Breast epithelium (tissue), 4 donors: ENCODE measurements at regions not wholly inside any gene's neighbourhood (a gene's known extent, or its start where the extent isn't known, plus 50 kb on each side); places are given as distances from the start of the nearest gene placed in this dataset.

Source experiments
- DNase-seq, 2 donors: peaks; one replicate each; pipeline ENCODE4 v3.0.0-alpha.2; 2019; ENCODE audit warnings: low spot score in 2 of 2
- H3K27ac ChIP-seq, 2 donors: fragments of 200-600 bp; sonication (generic) in 1 of 2; one replicate each; pipeline ENCODE4 v1.5.1; 2016 to 2019; ENCODE audit warnings: mild to moderate bottlenecking in 1 of 2
- H3K27me3 ChIP-seq, 2 donors: fragments of 200-600 bp; sonication (generic) in 1 of 2; one replicate each; pipeline versions ENCODE4 v1.5.1 to v1.6.0; 2017 to 2019; ENCODE audit warnings: control low read depth in 1 of 2, mild to moderate bottlenecking in 1 of 2
- H3K36me3 ChIP-seq: fragments of 200-600 bp; one replicate; pipeline ENCODE4 v1.5.1; 2019
- H3K4me1 ChIP-seq, 2 donors: fragments of 200-600 bp; sonication (generic); one replicate each; pipeline ENCODE4 v1.5.1; 2016 to 2019; ENCODE audit warnings: control low read depth in 1 of 2
- H3K4me3 ChIP-seq, 3 donors: fragments of 200-600 bp; sonication (generic); 1 replicate in 2 of 3; 2 replicates in 1 of 3; pipeline ENCODE4 v1.5.1; 2016 to 2019; ENCODE audit warnings: mild to moderate bottlenecking in 3 of 3, moderate library complexity in 2 of 3
- H3K9me3 ChIP-seq, 2 donors: fragments of 200-600 bp; sonication (generic) in 1 of 2; one replicate each; pipeline ENCODE4 v1.5.1; 2016 to 2019; ENCODE audit warnings: control low read depth in 1 of 2
- POLR2A ChIP-seq: fragments of 450-650 bp; IDR thresholded peaks from one replicate; pipeline ENCODE4 v1.6.1; 2016; ENCODE audit warnings: antibody characterized with exemption, mild to moderate bottlenecking, moderate library complexity
- POLR2AphosphoS5 ChIP-seq, 3 donors: sonication (generic); formaldehyde crosslinking; IDR thresholded peaks; one replicate each; pipeline ENCODE4 v1.6.1; 2017; ENCODE audit warnings: antibody characterized with exemption in 3 of 3
- intact Hi-C: fragments of 100-400 bp; cut with DNase I; formaldehyde crosslinking; loops from one replicate; pipeline ENCODE4 v1.15.1; 2023; ENCODE audit warnings: low total_unique reads
- TF ChIP-seq, protein P1 (sequence below), 3 donors: fragments of 450-650 bp; IDR thresholded peaks; one replicate each; pipeline ENCODE4 v1.5.1; 2016 to 2017; ENCODE audit warnings: antibody characterized with exemption in 3 of 3, mild to moderate bottlenecking in 3 of 3, moderate library complexity in 3 of 3

DNA sequence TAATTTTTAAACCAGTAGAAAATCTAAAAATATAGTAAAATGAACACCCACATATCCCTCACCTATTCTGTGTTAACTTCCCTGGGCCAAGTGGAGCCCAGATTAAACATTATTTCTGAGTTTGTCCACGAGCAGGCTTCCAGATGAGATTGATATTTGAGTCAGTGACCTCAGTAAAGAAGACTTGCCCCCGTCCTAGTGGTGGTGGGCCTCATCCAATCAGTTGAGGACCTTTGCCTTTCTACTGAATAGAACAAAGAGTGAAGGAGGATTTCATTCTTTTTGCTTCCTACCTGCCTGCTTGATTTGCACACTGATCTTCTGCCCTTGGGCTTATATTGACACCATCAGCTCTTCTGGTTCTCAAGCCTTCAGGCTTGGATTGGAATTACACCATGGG is 174.7 kb upstream of the PLEKHG7 start:
- intact Hi-C loops: no loop called here
- no peak for TF ChIP-seq POLR2AphosphoS5 (IDR thresholded peaks at IDR 0.05)
- no peak for TF ChIP-seq POLR2A
- TF ChIP-seq, protein P1, sequence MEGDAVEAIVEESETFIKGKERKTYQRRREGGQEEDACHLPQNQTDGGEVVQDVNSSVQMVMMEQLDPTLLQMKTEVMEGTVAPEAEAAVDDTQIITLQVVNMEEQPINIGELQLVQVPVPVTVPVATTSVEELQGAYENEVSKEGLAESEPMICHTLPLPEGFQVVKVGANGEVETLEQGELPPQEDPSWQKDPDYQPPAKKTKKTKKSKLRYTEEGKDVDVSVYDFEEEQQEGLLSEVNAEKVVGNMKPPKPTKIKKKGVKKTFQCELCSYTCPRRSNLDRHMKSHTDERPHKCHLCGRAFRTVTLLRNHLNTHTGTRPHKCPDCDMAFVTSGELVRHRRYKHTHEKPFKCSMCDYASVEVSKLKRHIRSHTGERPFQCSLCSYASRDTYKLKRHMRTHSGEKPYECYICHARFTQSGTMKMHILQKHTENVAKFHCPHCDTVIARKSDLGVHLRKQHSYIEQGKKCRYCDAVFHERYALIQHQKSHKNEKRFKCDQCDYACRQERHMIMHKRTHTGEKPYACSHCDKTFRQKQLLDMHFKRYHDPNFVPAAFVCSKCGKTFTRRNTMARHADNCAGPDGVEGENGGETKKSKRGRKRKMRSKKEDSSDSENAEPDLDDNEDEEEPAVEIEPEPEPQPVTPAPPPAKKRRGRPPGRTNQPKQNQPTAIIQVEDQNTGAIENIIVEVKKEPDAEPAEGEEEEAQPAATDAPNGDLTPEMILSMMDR (IDR thresholded peaks at IDR 0.05): no peak
- no peaks in the 10 kb centered on the region for H3K9me3 ChIP-seq
- DNase-seq: no peak
- H3K36me3 ChIP-seq: no peaks in the 10 kb centered on the region
- no peaks in the 10 kb centered on the region for H3K4me1 ChIP-seq
- H3K4me3 ChIP-seq: no peak overlapping the region
- no peaks in the 10 kb centered on the region for H3K27me3 ChIP-seq
- H3K27ac ChIP-seq: no peak overlapping the region

DNA sequence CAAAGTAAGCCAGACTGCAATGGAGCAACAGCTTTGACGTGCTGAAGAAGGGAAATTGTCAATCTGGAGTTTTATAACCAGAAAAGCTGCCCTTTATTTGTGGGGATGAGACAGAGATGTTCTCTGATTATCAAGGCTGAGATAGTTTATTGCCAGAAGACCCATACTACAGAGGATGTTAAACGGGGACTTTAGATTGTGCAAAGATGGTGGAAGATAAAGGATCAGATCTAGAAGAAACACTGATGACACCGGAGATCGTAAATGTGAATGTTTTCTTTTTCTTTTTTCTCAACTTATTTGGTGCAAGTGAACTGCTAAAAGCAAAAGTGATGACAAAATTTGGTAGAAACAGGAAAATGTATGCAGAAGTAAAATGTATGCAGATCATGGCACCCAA is 178.3 kb upstream of the PLEKHG7 start:
- no peak overlapping the region for H3K4me3 ChIP-seq
- H3K27ac ChIP-seq: no peak overlapping the region
- no peaks in the 10 kb centered on the region for H3K4me1 ChIP-seq
- H3K27me3 ChIP-seq: no peaks in the 10 kb centered on the region
- TF ChIP-seq, protein P1 (IDR thresholded peaks at IDR 0.05): no peak
- TF ChIP-seq POLR2AphosphoS5 (IDR thresholded peaks at IDR 0.05) (no peak), POLR2A (no peak)
- no peak for DNase-seq
- no peaks in the 10 kb centered on the region for H3K36me3 ChIP-seq
- no peaks in the 10 kb centered on the region for H3K9me3 ChIP-seq
- intact Hi-C loops: no loop called here

DNA sequence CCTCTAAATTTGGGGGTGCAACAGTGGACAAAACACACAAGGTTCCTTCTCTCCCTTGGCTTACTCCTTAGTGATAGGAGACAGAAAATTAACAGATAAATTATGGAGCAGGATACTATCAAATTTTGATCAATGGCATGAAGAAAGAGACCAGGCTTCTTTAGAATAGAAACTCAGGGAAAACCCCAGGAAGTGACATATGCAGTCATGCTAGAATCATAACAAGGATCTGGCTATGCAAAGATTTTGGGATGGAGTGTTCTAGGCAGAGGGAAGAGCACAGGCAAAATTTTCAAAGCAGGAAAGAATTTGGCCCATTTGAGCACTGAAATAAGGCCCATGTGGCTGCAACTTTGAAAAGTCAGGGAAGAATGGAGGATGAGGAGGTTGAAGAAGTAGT is 182.3 kb upstream of the PLEKHG7 start:
- H3K4me3 ChIP-seq: no peak overlapping the region
- no peaks in the 10 kb centered on the region for H3K27me3 ChIP-seq
- TF ChIP-seq POLR2A: no peak
- TF ChIP-seq POLR2AphosphoS5 (IDR thresholded peaks at IDR 0.05): no peak
- TF ChIP-seq, protein P1 (IDR thresholded peaks at IDR 0.05): no peak
- H3K36me3 ChIP-seq: no peaks in the 10 kb centered on the region
- no peaks in the 10 kb centered on the region for H3K9me3 ChIP-seq
- DNase-seq: no peak
- no peaks in the 10 kb centered on the region for H3K4me1 ChIP-seq
- H3K27ac ChIP-seq: no peak overlapping the region
- intact Hi-C loops: no loop called here

DNA sequence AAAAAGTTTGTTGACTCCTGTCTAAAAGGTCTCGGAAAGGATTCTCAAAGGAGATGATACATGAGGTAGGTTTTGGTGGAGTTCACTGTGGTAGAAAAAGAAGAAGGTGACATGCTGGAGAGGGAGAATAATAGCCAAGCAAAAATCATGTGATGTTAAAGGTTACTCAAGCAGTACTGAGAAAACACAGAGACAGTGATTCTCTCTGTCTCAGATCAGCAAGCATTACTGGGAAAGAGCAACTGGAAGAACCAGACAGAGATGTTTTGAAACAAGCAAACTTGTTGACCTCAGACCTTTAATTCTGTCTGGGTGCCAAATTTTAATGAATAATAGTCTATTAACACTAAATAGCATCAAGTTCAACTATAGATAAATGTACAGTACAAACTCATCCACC is 183.5 kb upstream of the PLEKHG7 start:
- no peak for TF ChIP-seq POLR2AphosphoS5 (IDR thresholded peaks at IDR 0.05)
- TF ChIP-seq POLR2A: no peak
- TF ChIP-seq, protein P1 (IDR thresholded peaks at IDR 0.05): no peak

DNA sequence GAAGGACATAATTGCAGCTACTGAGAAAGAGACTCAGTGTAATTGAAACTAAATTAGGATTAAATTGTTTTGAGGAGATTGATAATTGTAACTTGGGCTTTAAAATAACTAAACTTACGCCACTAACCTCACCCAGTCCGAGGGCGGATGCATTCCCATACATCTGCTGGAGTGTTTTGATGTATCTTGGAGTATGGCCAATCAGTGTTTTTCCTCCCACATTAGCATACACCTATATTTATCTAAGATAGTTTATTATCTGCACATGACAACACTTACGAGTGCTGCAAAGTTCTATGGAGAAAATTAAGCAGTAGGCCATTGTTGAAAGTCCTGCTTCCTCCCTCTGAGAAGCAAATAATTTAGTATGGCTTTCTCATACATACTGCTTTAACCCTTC is 184.7 kb upstream of the PLEKHG7 start:
- no peaks in the 10 kb centered on the region for H3K27me3 ChIP-seq
- H3K4me3 ChIP-seq: no peak overlapping the region
- intact Hi-C loops: no loop called here
- no peaks in the 10 kb centered on the region for H3K36me3 ChIP-seq
- H3K9me3 ChIP-seq: no peaks in the 10 kb centered on the region
- DNase-seq: no peak
- TF ChIP-seq, protein P1 (IDR thresholded peaks at IDR 0.05): no peak
- TF ChIP-seq POLR2A (no peak), POLR2AphosphoS5 (IDR thresholded peaks at IDR 0.05) (no peak)
- no peaks in the 10 kb centered on the region for H3K4me1 ChIP-seq
- H3K27ac ChIP-seq: peak overlapping the region in 1 of 2 donors; percentile 0

More for the DNA sequence above, 183.5 kb upstream of the PLEKHG7 start:
- no peaks in the 10 kb centered on the region for H3K36me3 ChIP-seq
- no peaks in the 10 kb centered on the region for H3K27me3 ChIP-seq
- peak overlapping the region in 1 of 2 donors; percentile 35 for H3K27ac ChIP-seq
- DNase-seq: no peak
- H3K4me3 ChIP-seq: no peak overlapping the region
- intact Hi-C loops: no loop called here
- no peaks in the 10 kb centered on the region for H3K4me1 ChIP-seq
- H3K9me3 ChIP-seq: no peaks in the 10 kb centered on the region
